GM23338 (cell line): ENCODE measurements at regions not wholly inside any gene's neighbourhood (a gene's known extent, or its start where the extent isn't known, plus 50 kb on each side); places are given as distances from the start of the nearest gene placed in this dataset.

Experiments
- ATAC-seq: fragments of 200-7000 bp; cut with Tn5 transposase; 3 replicates; pipeline ENCODE4 v1.9.1; 2020
- DNase-seq: peaks from one replicate; pipeline ENCODE4 v3.0.0-alpha.2; 2015; ENCODE audit warnings: low spot score
- H2AFZ ChIP-seq: fragments of 200-600 bp; sonication (generic); 2 replicates; pipeline ENCODE4 v1.8.0; 2016; ENCODE audit warnings: antibody characterized with exemption, mild to moderate bottlenecking, moderate library complexity
- H3F3A ChIP-seq: fragments of 200-600 bp; sonication (generic); replicated peaks from 2 replicates; pipeline ENCODE4 v1.8.0; 2017; ENCODE audit warnings: antibody characterized with exemption, mixed run types, low read depth
- H3K27ac ChIP-seq: fragments of 200-600 bp; sonication (generic); 2 replicates; pipeline ENCODE4 v1.6.1; 2016; ENCODE audit warnings: low read depth
- H3K27me3 ChIP-seq: fragments of 200-600 bp; sonication (generic); 2 replicates; pipeline ENCODE4 v1.8.0; 2016; ENCODE audit warnings: mild to moderate bottlenecking, mixed run types, moderate library complexity; ENCODE audit not compliant: insufficient read depth
- H3K36me3 ChIP-seq: fragments of 200-600 bp; sonication (generic); 2 replicates; pipeline ENCODE4 v1.8.0; 2016; ENCODE audit warnings: mild to moderate bottlenecking; ENCODE audit not compliant: insufficient read depth
- H3K4me1 ChIP-seq: fragments of 200-600 bp; sonication (generic); 2 replicates; pipeline ENCODE4 v1.8.0; 2016; ENCODE audit warnings: mild to moderate bottlenecking, moderate library complexity; ENCODE audit not compliant: insufficient read depth
- H3K4me2 ChIP-seq: fragments of 200-600 bp; sonication (generic); 2 replicates; pipeline ENCODE4 v1.7.1; 2017; ENCODE audit warnings: mixed run types
- H3K4me3 ChIP-seq: fragments of 200-600 bp; sonication (generic); 2 replicates; pipeline ENCODE4 v1.6.1; 2016; ENCODE audit warnings: mixed run types
- H3K79me2 ChIP-seq: fragments of 200-600 bp; sonication (generic); replicated peaks from 2 replicates; pipeline ENCODE4 v1.8.0; 2017; ENCODE audit warnings: mild to moderate bottlenecking; ENCODE audit not compliant: insufficient read depth
- H3K9me2 ChIP-seq: fragments of 200-600 bp; sonication (generic); 2 replicates; pipeline ENCODE4 v1.8.0; 2017; ENCODE audit not compliant: insufficient read depth
- H4K20me1 ChIP-seq: fragments of 200-600 bp; sonication (generic); replicated peaks from 2 replicates; pipeline ENCODE4 v1.8.0; 2017; ENCODE audit warnings: mild to moderate bottlenecking; ENCODE audit not compliant: insufficient read depth
- H3K27ac Mint-ChIP-seq: 2 replicates; pipeline ENCODE4 v1.8.0; 2020; ENCODE audit warnings: inconsistent platforms, mild to moderate bottlenecking, moderate library complexity, mixed read lengths
- H3K27me3 Mint-ChIP-seq: 3 replicates; pipeline ENCODE4 v1.8.0; 2022; ENCODE audit warnings: low read depth, mild to moderate bottlenecking, moderate library complexity, mixed read lengths, inconsistent platforms; ENCODE audit not compliant: insufficient read depth, poor library complexity
- H3K36me3 Mint-ChIP-seq: 3 replicates; pipeline ENCODE4 v1.8.0; 2021; ENCODE audit warnings: low read depth, mild to moderate bottlenecking, inconsistent platforms, moderate library complexity, mixed read lengths
- H3K4me1 Mint-ChIP-seq: 3 replicates; pipeline ENCODE4 v1.8.0; 2020; ENCODE audit warnings: mild to moderate bottlenecking, inconsistent platforms, mixed read lengths
- H3K4me3 Mint-ChIP-seq: 3 replicates; pipeline ENCODE4 v1.8.0; 2021; ENCODE audit warnings: moderate library complexity, mild to moderate bottlenecking, inconsistent platforms, mixed read lengths
- H3K9me3 Mint-ChIP-seq: 3 replicates; pipeline ENCODE4 v1.8.0; 2020; ENCODE audit warnings: moderate library complexity, mild to moderate bottlenecking, inconsistent platforms, mixed read lengths
- CREB1 ChIP-seq: fragments of 250-450 bp; sonication (Bioruptor Pico); IDR thresholded peaks from 2 replicates; pipeline ENCODE4 v1.5.0; 2020; ENCODE audit warnings: low read depth, mild to moderate bottlenecking, moderate library complexity
- CTCF ChIP-seq, 2 experiments: fragments of 200-600 bp in 1 of 2; sonication (generic) in 1 of 2; conservative IDR thresholded peaks; 2 replicates each; pipeline versions ENCODE4 v1.5.1 to v1.6.1; 2016 to 2017; ENCODE audit warnings: antibody characterized with exemption in 2 of 2, low read depth in 2 of 2, mild to moderate bottlenecking in 2 of 2, moderate library complexity in 1 of 2
- ETS1 ChIP-seq: IDR thresholded peaks from 2 replicates; pipeline ENCODE4 v1.6.1; 2016; ENCODE audit warnings: antibody characterized with exemption
- EZH2 ChIP-seq: fragments of 200-600 bp; sonication (generic); IDR thresholded peaks from one replicate; pipeline ENCODE4 v1.8.0; 2017; ENCODE audit warnings: antibody characterized with exemption, mild to moderate bottlenecking, low read depth; ENCODE audit not compliant: unreplicated experiment
- EZH2phosphoT487 ChIP-seq: fragments of 200-600 bp; sonication (generic); IDR thresholded peaks from one replicate; pipeline ENCODE4 v1.8.1; 2018; ENCODE audit warnings: antibody characterized with exemption; ENCODE audit not compliant: unreplicated experiment
- JUNB ChIP-seq: IDR thresholded peaks from one replicate; pipeline ENCODE4 v1.6.1; 2016; ENCODE audit warnings: antibody characterized with exemption; ENCODE audit not compliant: unreplicated experiment
- NANOG ChIP-seq: IDR thresholded peaks from 2 replicates; pipeline ENCODE4 v1.6.1; 2016; ENCODE audit warnings: antibody characterized with exemption, borderline replicate concordance
- POLR2AphosphoS5 ChIP-seq: IDR thresholded peaks from 2 replicates; pipeline ENCODE4 v1.6.1; 2016; ENCODE audit warnings: antibody characterized with exemption, low read depth
- REST ChIP-seq: IDR thresholded peaks from one replicate; pipeline ENCODE4 v1.6.1; 2018; ENCODE audit warnings: antibody characterized with exemption; ENCODE audit not compliant: unreplicated experiment
- ZNF114 ChIP-seq: fragments of 250-450 bp; sonication (Bioruptor Pico); IDR thresholded peaks from 2 replicates; pipeline ENCODE4 v1.5.0; 2020; ENCODE audit warnings: mild to moderate bottlenecking, moderate library complexity
- ZNF331 ChIP-seq: fragments of 250-450 bp; sonication (Bioruptor Pico); IDR thresholded peaks from 2 replicates; pipeline ENCODE4 v1.5.0; 2020; ENCODE audit warnings: low read depth, mild to moderate bottlenecking, moderate library complexity

- Histone ChIP-seq H3K4me2 (no peak overlapping the region), H3K4me3 (no peak overlapping the region), H3K36me3 (peaks cover 7% of the 10 kb centered on the region; the same call in 1 of the 2 replicates), H3K27ac (no peak overlapping the region), H3F3A (no peaks in the 10 kb centered on the region), H4K20me1 (no peaks in the 10 kb centered on the region), H3K4me1 (peaks cover 9% of the 10 kb centered on the region), H2AFZ (no peak overlapping the region), H3K27me3 (no peaks in the 10 kb centered on the region), H3K79me2 (no peaks in the 10 kb centered on the region), H3K9me2 (no peaks in the 10 kb centered on the region)
- H3K4me1 Mint-ChIP-seq: peaks cover 11% of the 10 kb centered on the region
- ATAC-seq (no peak), DNase-seq (no peak)
- H3K27me3 Mint-ChIP-seq: peaks cover 7% of the 10 kb centered on the region
- peaks cover 9% of the 10 kb centered on the region; the same call in 1 of the 3 replicates for H3K36me3 Mint-ChIP-seq
- TF ChIP-seq CREB1 (CRISPR knock-in tag) (no peak), POLR2AphosphoS5 (no peak), ZNF114 (CRISPR knock-in tag) (no peak), EZH2phosphoT487 (no peak), JUNB (no peak), ZNF331 (CRISPR knock-in tag) (no peak), EZH2 (no peak), CTCF (conservative IDR thresholded peaks at IDR 0.05; ENCODE audit: low read depth in 2 of 2) (no peak)
- H3K9me3 Mint-ChIP-seq: no peaks in the 10 kb centered on the region
- H3K27ac Mint-ChIP-seq: no peak overlapping the region
- no peak overlapping the region for H3K4me3 Mint-ChIP-seq
These were observed 749.2 kb upstream of the CDH10 start for GRCh38 chr5:25393957-25394356.

GRCh38 chr5:25393256-25393655 is 748.5 kb upstream of the CDH10 start:
- Histone ChIP-seq H3K36me3 (peaks cover under 1% of the 10 kb centered on the region; the same call in 1 of the 2 replicates), H2AFZ (no peak overlapping the region), H4K20me1 (no peaks in the 10 kb centered on the region), H3K4me1 (peaks cover 9% of the 10 kb centered on the region), H3K27me3 (no peaks in the 10 kb centered on the region), H3K27ac (no peak overlapping the region), H3K4me3 (no peak overlapping the region), H3K9me2 (no peaks in the 10 kb centered on the region), H3K4me2 (no peak overlapping the region), H3K79me2 (no peaks in the 10 kb centered on the region), H3F3A (no peaks in the 10 kb centered on the region)
- H3K4me1 Mint-ChIP-seq: peaks cover 11% of the 10 kb centered on the region
- TF ChIP-seq EZH2phosphoT487 (no peak), ZNF331 (CRISPR knock-in tag) (no peak), ZNF114 (CRISPR knock-in tag) (no peak)
- peaks cover 7% of the 10 kb centered on the region for H3K27me3 Mint-ChIP-seq
- no peak overlapping the region; the same call in 1 of the 2 replicates for H3K27ac Mint-ChIP-seq
- DNase-seq (no peak), ATAC-seq (no peak)
- peaks cover 9% of the 10 kb centered on the region; the same call in 1 of the 3 replicates for H3K36me3 Mint-ChIP-seq
- H3K9me3 Mint-ChIP-seq: no peaks in the 10 kb centered on the region
- no peak overlapping the region for H3K4me3 Mint-ChIP-seq

GRCh38 chr5:25387953-25388352 is 743.2 kb upstream of the CDH10 start:
- Mint-ChIP-seq H3K27me3 (peaks cover 4% of the 10 kb centered on the region), H3K36me3 (peaks cover 36% of the 10 kb centered on the region), H3K4me1 (no peaks in the 10 kb centered on the region), H3K4me3 (no peak overlapping the region), H3K9me3 (peaks cover 26% of the 10 kb centered on the region), H3K27ac (no peak overlapping the region)
- Histone ChIP-seq H3K4me3 (no peak overlapping the region), H3K79me2 (no peaks in the 10 kb centered on the region), H3K27me3 (no peaks in the 10 kb centered on the region), H3K9me2 (no peaks in the 10 kb centered on the region), H3K4me1 (no peaks in the 10 kb centered on the region), H3K4me2 (no peak overlapping the region), H4K20me1 (no peaks in the 10 kb centered on the region), H3F3A (no peaks in the 10 kb centered on the region), H3K27ac (no peak overlapping the region), H2AFZ (no peak overlapping the region), H3K36me3 (peaks cover 7% of the 10 kb centered on the region; the same call in 1 of the 2 replicates)
- no peak for TF ChIP-seq EZH2
- no peak for TF ChIP-seq NANOG
- TF ChIP-seq REST: no peak
- no peak for TF ChIP-seq JUNB
- TF ChIP-seq CREB1 (CRISPR knock-in tag): no peak
- TF ChIP-seq ETS1: no peak
- DNase-seq (no peak), ATAC-seq (no peak)
